ENCODE measurements at regions not wholly inside any gene's neighbourhood (a gene's known extent, or its start where the extent isn't known, plus 50 kb on each side); places are given as distances from the start of the nearest gene placed in this dataset.

- TF ChIP-seq, protein P1, sequence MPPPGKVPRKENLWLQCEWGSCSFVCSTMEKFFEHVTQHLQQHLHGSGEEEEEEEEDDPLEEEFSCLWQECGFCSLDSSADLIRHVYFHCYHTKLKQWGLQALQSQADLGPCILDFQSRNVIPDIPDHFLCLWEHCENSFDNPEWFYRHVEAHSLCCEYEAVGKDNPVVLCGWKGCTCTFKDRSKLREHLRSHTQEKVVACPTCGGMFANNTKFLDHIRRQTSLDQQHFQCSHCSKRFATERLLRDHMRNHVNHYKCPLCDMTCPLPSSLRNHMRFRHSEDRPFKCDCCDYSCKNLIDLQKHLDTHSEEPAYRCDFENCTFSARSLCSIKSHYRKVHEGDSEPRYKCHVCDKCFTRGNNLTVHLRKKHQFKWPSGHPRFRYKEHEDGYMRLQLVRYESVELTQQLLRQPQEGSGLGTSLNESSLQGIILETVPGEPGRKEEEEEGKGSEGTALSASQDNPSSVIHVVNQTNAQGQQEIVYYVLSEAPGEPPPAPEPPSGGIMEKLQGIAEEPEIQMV (tag; conservative IDR thresholded peaks at IDR 0.05; ENCODE audit: low read depth): no peak
- TF ChIP-seq ZBTB1 (CRISPR knock-in tag; IDR thresholded peaks at IDR 0.05; ENCODE audit: borderline replicate concordance, low read depth) (no peak), RBM17 (IDR thresholded peaks at IDR 0.05; ENCODE audit: borderline replicate concordance, low read depth, low read length) (no peak)
These were observed 1565.6 kb upstream of the LRRTM1 start (continued) for GRCh38 chr2:81870119-81870518.

- 0% methylated on average over 3 of the region's 3 CpGs for WGBS (ENCODE audit: insufficient coverage, low coverage, missing lambda C conversion rate)
- no peaks in the 10 kb centered on the region for H3K9me3 ChIP-seq (replicated peaks; ENCODE audit: control insufficient read depth, insufficient read depth, low read depth, low read length)
- no peak for TF ChIP-seq E2F6 (IDR thresholded peaks at IDR 0.05; ENCODE audit: borderline replicate concordance in 1 of 2, extremely low read depth in 1 of 2, insufficient read depth in 1 of 2, insufficient read length in 1 of 2, low read depth in 1 of 2, low read length in 1 of 2, poor library complexity in 1 of 2, severe bottlenecking in 1 of 2)
- no peak for TF ChIP-seq ZBTB34 (CRISPR knock-in tag; IDR thresholded peaks at IDR 0.05)
- TF ChIP-seq ZNF175 (CRISPR knock-in tag; IDR thresholded peaks at IDR 0.05; ENCODE audit: low read depth): no peak
- no peak for TF ChIP-seq ARID4B (CRISPR knock-in tag; IDR thresholded peaks at IDR 0.05)
- TF ChIP-seq, protein P2, sequence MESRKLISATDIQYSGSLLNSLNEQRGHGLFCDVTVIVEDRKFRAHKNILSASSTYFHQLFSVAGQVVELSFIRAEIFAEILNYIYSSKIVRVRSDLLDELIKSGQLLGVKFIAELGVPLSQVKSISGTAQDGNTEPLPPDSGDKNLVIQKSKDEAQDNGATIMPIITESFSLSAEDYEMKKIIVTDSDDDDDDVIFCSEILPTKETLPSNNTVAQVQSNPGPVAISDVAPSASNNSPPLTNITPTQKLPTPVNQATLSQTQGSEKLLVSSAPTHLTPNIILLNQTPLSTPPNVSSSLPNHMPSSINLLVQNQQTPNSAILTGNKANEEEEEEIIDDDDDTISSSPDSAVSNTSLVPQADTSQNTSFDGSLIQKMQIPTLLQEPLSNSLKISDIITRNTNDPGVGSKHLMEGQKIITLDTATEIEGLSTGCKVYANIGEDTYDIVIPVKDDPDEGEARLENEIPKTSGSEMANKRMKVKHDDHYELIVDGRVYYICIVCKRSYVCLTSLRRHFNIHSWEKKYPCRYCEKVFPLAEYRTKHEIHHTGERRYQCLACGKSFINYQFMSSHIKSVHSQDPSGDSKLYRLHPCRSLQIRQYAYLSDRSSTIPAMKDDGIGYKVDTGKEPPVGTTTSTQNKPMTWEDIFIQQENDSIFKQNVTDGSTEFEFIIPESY (CRISPR knock-in tag; IDR thresholded peaks at IDR 0.05): no peak
- no peak for TF ChIP-seq SMAD2 (IDR thresholded peaks at IDR 0.05; ENCODE audit: low read depth, low read length)
These were observed 1554.4 kb upstream of the LRRTM1 start for GRCh38 chr2:81858998-81859397.

More at GRCh38 chr2:81858998-81859397, 1554.4 kb upstream of the LRRTM1 start:
- H3K79me2 ChIP-seq (ENCODE audit: control insufficient read depth, insufficient read depth, low read length): no peaks in the 10 kb centered on the region
- DNase-seq (ENCODE audit: extremely low read depth in 1 of 4, low spot score in 3 of 4): no peak
- H3K4me2 ChIP-seq (ENCODE audit: insufficient read depth, low read length): no peak overlapping the region
- H3K27me3 ChIP-seq (ENCODE audit: control insufficient read depth in 2 of 2, insufficient read depth in 2 of 2, low read length in 2 of 2): no peaks in the 10 kb centered on the region
- in situ Hi-C loops (cut with MboI) (no loop called here), intact Hi-C loops (cut with micrococcal nuclease) (no loop called here)
- no peaks in the 10 kb centered on the region for H4K20me1 ChIP-seq (replicated peaks; ENCODE audit: control insufficient read depth, insufficient read depth, low read length)
- H3K4me1 ChIP-seq (replicated peaks in 1 of 2; ENCODE audit: control insufficient read depth in 2 of 2, insufficient read depth in 2 of 2, low read length in 2 of 2): no peaks in the 10 kb centered on the region
- H3K4me3 ChIP-seq: no peak overlapping the region
- H3K9me1 ChIP-seq (ENCODE audit: control insufficient read depth, insufficient read depth, low read length): no peaks in the 10 kb centered on the region
- POLR2A ChIA-PET: no interaction called here
- BruUV-seq (replicated peaks): no TSS peak
- H2AFZ ChIP-seq (ENCODE audit: low read depth, low read length): no peak overlapping the region
- no peak for ATAC-seq
- H3K36me3 ChIP-seq (ENCODE audit: control insufficient read depth, insufficient read depth, low read length): no peaks in the 10 kb centered on the region
- FAIRE-seq: no peak
- no peak overlapping the region for H3K27ac ChIP-seq (ENCODE audit: extremely low read depth, low read depth, low read length)
- no peak overlapping the region for H3K9ac ChIP-seq (ENCODE audit: insufficient read depth in 1 of 2, low read depth in 2 of 2, low read length in 2 of 2)
- CTCF ChIA-PET (ENCODE audit: low intra/inter-chr PET ratio): no interaction called here
